HCT116 (cell line): ENCODE measurements at regions not wholly inside any gene's neighbourhood (a gene's known extent, or its start where the extent isn't known, plus 50 kb on each side); places are given as distances from the start of the nearest gene placed in this dataset.
"Not testable (repeated sequence)": the region's sequence is repeated elsewhere in the genome, so short reads cannot be mapped to it uniquely, and the experiment has no call there.

Source experiments
- EZH2phosphoT487 ChIP-seq: fragments of 200-600 bp; IDR thresholded peaks from 2 replicates; pipeline ENCODE4 v1.6.1; 2018; ENCODE audit warnings: antibody characterized with exemption, borderline replicate concordance
- POLR2A ChIP-seq: IDR thresholded peaks from 2 replicates; pipeline ENCODE4 v1.7.0; 2011; ENCODE audit warnings: borderline replicate concordance; ENCODE audit not compliant: insufficient read depth, insufficient read length; ENCODE audit errors: extremely low read depth
- SP1 ChIP-seq: IDR thresholded peaks from 2 replicates; pipeline ENCODE4 v1.6.1; 2012; ENCODE audit warnings: low read depth
- TF ChIP-seq, protein P1 (sequence below), 3 experiments: fragments of 200-600 bp in 1 of 3; sonication (generic) in 1 of 3; IDR thresholded peaks in 2 of 3; conservative IDR thresholded peaks in 1 of 3; 2 replicates each; pipeline ENCODE4 v1.5.1; 2012 to 2017; ENCODE audit warnings: low read depth in 2 of 3, low read length in 2 of 3, antibody characterized with exemption in 1 of 3, borderline replicate concordance in 1 of 3, control low read depth in 1 of 3, mild to moderate bottlenecking in 1 of 3, mixed read lengths in 1 of 3, mixed run types in 1 of 3, moderate library complexity in 1 of 3; ENCODE audit not compliant: insufficient read depth in 1 of 3

DNA sequence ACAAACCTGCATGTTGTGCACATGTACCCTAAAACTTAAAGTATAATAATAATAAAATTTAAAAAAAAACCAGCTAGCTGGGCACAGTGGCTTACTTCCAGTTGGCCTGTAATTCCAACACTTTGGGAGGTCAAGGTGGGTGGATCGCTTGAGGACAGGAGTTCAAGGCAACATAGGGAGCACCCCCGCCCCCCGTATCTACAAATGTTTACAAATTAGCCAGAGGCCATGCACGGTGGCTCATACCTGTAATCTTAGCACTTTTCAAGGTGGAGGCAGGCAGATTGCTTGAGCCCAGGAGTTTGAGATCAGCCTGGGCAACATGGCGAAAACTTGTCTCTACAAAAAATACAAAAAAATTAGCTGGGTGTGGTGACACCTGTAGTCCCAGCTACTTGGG, 58.3 kb upstream of the NXT1 start:
- TF ChIP-seq, protein P1, sequence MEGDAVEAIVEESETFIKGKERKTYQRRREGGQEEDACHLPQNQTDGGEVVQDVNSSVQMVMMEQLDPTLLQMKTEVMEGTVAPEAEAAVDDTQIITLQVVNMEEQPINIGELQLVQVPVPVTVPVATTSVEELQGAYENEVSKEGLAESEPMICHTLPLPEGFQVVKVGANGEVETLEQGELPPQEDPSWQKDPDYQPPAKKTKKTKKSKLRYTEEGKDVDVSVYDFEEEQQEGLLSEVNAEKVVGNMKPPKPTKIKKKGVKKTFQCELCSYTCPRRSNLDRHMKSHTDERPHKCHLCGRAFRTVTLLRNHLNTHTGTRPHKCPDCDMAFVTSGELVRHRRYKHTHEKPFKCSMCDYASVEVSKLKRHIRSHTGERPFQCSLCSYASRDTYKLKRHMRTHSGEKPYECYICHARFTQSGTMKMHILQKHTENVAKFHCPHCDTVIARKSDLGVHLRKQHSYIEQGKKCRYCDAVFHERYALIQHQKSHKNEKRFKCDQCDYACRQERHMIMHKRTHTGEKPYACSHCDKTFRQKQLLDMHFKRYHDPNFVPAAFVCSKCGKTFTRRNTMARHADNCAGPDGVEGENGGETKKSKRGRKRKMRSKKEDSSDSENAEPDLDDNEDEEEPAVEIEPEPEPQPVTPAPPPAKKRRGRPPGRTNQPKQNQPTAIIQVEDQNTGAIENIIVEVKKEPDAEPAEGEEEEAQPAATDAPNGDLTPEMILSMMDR (IDR thresholded peaks at IDR 0.05 in 2 of 3, conservative IDR thresholded peaks at IDR 0.05 in 1 of 3; ENCODE audit: borderline replicate concordance in 1 of 3, insufficient read depth in 1 of 3, low read depth in 2 of 3, low read length in 2 of 3): not testable (repeated sequence)
- TF ChIP-seq SP1, EZH2phosphoT487, POLR2A: not testable (repeated sequence)
